HG03066 (cell line): ENCODE measurements at regions not wholly inside any gene's neighbourhood (a gene's known extent, or its start where the extent isn't known, plus 50 kb on each side); places are given as distances from the start of the nearest gene placed in this dataset.

ENCODE experiments used
- ATAC-seq: cut with Tn5 transposase; IDR thresholded peaks from one replicate; pipeline ENCODE4 v1.9.1; 2021; ENCODE audit warnings: low read depth; ENCODE audit not compliant: unreplicated experiment

DNA sequence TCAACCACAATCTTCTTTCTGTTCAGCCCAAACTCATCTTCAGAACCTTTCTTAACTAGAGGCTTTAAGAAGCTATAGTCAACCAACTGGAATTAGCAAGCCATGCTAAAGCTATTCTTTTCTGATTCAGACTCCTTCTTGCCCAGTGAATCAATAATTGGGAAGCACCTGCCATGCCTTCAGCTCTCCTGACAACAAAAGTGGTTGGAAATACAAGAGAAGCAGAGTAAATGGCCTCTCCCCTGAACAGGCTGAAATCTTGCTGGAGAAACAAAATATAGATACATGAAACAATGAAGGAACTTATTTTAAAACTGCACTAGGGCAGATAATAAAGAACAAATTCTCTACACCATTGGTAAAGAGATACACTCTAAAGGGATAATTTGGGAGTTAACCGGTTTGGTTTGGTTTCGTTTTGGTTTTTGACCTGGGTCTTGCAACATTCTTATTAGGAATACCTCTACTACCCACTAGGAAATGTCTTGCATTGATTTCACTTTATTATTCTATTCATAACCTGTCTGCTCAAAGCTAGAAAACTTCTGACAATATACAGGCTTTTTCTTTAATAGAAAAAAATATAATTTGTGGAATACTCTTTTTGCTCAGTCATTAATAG is 173.6 kb upstream of the DYNLRB2 start:
- ATAC-seq: no peak

DNA sequence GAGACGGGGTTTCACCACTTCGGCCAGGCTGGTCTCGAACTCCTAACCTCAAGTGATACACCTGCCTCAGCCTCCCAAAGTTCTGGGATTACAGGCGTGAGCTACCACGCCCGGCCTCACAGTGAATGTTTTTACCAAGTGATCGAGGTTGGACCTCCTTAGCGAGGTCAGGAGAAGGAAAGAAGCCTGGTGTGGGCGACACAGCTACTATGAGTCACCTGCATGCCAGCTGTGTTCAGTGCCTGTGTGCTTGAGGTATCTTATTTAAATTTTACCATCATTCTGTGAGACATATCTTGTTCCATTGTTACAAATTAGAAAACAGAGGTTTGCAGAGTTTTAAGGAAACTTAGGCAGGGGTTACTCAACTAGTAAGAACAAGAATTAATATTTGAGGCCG is 174.8 kb upstream of the DYNLRB2 start:
- no peak for ATAC-seq

DNA sequence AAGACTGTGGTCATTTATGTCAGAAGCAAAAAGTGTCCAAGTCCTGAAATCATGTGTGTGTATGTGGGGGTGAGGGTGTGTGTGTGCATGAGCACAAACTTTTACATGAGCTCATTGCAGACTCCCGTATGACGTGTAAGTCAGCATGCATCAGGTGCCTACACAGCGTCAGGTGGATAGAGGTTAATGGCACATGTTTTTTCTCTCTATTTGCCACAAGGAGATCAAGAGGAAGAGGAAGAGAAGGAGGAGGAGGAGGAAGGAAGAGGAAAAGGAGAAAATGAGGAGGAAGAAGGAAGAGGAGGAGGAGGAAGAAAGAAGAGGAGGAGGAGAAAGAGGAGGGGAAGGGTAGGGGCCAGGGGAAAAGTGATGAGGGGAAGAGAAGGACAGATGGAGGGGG is 178.0 kb upstream of the DYNLRB2 start:
- ATAC-seq: no peak

DNA sequence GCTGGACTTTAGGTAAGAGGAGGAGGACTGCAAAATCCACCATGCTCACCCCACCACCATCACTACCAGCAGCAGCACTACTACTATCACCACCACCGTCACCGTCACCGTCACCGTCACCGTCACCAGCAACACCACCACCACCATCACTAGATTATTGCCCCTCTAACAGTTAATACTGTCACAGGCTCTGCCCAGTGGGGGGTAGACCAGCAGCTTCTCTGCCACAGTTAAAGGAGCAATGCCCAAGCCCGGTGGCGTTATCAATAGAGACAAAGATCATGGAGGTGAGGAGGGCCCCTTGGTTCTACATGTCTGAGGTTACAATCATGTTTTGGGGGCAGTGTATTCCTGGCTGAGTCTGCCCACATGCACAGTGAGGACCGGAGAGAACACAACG is 184.4 kb upstream of the DYNLRB2 start:
- ATAC-seq: no peak

DNA sequence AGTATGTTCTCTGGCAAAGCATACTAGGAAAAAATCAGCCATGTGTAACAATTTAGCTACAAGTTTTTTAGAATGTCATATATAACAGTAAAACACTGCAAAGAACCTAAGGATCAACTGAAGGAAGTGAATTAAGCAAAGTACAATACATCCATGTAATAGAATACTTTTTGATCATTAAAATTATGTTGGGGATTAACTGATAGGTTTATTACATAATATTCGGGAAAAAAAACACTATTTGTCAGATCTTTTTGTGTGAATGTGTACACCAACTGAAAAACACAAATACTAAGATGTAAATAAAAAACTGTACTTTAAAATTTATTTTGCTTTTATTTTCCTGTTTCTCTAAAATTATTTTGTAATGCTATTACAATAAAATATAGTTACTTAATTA is 185.5 kb upstream of the DYNLRB2 start:
- ATAC-seq: no peak

DNA sequence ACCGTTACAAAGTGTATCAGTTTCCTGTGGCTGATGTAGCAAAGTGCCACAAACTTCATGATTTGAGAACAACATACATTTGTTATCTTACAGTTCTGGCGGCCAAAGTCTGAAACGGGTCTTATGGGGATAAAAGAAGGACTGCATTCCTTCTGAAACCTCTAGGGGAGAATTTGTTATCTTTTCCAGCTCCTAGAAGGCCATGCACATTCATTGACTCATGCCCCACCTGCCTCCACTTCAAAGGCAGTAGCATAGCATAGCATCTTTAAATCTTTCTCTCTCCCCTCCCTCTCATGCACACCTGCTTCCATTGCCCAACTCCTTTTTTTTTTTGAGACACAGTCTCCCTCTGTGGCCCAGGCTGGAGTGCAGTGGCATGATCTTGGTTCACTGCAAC is 190.7 kb upstream of the DYNLRB2 start:
- ATAC-seq: no peak

DNA sequence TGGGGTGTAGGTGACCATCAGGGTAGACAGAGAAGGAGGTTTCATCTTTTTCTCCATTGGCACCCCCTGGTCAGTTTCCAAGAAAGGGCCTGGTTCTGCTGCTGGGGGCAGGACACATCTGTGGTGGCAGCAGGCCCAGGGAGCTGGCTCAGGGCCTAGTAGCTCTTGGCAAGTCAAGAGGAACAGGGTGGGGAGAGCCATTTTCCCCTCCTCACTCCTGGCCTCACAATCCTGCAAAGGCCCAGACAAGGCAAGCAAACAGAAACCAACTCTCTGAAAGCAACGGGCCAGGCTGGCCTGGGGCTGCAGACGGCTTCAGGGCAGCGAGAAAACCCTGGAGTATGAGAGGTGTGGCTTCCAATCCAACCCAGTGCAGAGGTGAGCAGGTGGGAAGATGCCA is 192.9 kb upstream of the DYNLRB2 start:
- no peak for ATAC-seq

DNA sequence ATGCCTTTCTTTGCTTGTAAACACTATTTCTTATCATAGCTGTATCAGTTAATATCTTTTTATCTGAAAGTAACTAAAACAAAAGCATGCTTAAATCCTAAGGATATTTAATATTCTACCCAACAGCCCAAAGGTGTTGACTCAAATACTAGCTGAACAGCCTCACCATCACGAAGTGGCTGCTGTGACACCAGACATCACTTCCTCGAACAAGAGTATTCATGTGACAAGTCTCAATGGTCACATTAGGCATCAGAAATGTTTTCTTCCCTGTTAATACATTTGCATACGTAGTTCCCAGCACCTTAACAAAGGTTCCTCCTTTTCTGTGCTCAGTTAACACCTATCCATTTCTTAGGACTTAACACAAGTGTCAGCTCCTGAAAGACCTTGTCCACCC is 193.8 kb upstream of the DYNLRB2 start:
- no peak for ATAC-seq

DNA sequence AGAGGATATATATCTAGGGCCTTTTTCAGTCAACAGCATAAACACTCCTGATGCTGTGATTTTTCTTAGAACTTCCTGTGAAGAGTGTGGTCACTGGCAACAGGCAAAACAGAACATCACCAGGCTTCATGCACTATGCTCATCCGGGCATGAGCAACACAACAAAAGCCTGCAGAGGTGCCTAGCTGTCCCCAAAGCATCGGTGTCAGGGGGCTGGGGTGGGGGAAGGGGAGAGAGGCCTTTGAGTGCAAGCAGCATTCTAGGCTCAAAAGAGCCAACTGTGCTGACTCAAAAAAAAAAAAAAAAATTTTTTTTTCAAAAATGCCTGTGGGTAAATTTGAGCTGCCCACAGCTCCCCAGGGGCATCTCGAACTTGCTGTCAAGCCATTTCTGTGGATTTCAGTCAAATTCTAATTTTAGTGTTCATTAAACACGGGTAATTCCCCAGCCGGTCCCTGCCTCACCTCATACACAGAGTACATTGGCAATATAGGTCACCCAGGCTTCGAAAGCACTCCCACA is 194.6 kb upstream of the DYNLRB2 start:
- no peak for ATAC-seq

DNA sequence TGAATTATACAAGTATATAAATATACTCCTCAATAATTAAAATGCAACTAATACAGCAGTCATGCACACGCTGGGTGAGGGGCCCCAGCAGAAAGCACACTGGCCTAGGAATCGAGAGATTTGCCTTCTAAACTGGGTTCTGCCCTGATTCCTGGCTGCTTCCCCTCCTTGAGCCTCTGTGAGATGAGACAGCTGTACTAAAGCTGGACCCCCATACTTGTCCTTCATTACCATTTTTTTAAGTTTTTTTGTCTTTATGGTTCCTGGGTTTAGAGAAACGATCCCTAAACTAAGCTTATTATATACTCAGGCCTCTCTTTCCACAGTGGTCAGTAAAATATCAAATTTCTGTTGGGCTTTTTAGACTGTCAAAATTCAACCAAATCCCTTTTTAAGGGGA is 195.1 kb upstream of the DYNLRB2 start:
- no peak for ATAC-seq

DNA sequence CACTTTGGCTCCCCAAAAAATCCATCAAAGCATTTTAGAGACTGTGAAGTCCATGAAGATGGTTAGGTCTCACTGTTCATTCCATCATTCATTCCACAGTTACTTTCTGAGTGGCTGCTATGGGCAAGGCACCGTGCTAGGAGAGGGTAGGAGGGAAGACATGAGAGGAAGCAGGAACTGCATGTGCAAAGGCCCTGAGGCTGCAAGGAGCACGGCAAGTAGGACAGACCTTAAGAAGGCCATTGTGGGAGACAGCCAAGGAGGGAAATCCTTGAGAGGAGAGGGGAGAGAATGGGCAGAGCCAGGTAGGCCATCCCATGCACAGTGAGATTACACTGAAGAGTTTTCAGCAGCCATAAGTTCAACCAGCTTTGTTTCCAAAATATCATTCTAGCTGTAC is 196.2 kb upstream of the DYNLRB2 start:
- no peak for ATAC-seq

DNA sequence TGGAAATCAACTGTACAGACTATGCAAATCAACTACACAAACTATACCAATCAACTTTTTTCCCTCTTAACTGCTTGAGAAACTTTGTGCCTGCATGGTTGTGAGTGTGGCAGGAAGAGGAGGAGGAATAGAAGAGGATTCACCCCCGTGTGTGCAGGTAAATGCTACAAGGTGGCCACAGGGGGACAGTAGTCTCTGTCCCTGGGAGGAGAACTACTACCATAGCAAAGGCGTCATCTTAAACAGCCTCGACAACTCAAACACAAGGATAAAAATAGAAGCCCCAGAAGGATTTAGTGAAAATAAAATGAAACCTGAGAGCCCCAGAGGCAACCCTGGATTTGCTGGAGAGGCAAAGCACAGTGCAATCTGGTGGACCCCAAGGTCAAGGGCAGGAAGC is 199.5 kb upstream of the DYNLRB2 start:
- no peak for ATAC-seq

DNA sequence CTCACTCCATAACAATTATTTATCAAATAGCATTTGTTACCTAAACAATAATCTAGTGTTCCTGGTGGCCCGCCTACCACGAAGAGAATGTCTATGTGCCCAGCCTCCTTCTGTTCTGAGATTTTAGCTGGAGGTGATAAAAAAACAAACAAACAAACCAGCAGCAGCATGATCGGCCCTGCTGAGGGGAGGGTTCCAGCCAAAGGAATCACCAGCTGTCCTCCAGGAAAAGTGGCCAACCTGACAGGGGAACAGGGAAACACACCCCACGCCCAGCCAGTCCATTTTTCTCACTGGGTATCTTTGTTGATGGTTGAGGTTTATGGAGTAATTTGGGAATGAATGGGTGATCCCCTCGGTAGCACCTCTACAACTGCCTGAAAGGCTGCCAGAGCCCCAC is 203.0 kb upstream of the DYNLRB2 start:
- no peak for ATAC-seq

DNA sequence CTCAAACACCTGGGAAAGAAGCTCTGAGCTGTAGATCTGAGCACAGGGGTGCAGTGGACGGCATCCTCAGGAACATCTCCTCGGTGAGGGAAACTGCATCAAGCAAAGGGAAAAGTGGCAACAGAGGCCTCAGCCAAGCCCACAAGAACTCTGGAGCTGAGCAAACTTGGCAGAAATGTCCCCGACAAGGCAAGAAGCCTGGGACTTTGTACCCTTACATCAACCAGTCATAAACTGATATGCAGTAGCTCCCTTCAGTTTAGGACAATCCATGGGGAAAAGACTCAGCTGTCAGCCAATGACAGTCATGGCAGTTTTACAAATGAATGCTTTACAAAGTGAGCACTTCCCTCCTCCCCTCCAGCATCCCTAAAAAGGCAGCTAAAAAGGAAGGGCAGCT is 210.0 kb upstream of the DYNLRB2 start:
- no peak for ATAC-seq

DNA sequence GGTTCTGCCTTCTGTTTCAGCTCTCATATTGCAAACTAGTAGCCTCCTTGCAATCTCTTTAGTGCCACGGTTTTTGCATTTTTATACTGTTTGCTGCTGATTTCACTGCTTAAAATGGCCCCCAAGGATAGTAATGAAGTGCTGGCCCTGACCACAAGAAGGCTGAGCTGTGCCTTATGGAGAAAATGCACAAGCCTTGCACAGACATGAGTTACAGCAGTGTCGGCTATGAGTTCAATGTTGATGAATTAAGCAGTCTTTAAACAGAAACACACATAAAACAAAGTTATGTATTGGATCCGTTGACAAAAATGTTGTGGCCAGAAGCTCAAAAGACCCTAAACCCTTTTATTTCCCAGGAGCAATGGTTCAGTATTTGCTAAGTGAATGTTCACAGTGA is 210.6 kb upstream of the DYNLRB2 start:
- no peak for ATAC-seq

DNA sequence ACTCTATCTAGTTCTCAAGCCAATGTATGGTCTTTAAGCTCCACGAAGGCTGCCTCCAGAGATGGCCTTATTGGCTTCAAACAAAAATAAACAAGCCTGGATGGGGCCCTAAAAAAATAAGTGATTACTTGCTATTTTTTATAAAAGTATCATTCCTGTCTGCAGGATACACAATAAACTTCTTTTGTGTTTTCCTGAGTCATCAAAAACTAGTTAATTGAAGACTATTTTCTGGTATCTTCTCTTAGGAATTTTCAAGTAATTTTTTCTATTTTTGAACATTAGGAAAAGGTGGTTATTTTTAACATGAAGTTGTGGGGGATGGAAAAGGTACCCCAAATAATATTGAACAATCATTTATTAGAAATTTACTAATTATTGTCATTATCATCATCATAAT is 213.1 kb upstream of the DYNLRB2 start:
- no peak for ATAC-seq

DNA sequence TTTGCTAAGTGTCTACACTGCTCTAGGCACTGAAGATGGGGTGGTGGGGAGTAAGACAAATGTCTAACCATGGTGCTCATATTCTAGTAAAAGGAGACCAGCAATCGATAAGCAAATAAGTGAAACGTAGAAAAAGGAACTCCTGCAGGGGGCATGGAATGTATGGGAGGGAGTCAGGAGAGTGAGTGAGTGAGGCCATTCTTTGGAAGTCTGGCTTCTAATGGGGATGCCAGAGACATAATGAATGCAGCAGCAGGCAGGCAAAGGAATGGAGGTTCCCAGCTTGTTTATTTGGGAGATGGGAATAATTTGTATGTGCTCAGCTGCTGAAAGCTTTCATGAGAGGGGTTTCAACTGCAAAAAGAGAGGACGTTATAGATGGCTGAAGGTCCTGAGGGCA is 216.4 kb upstream of the DYNLRB2 start:
- ATAC-seq: no peak

DNA sequence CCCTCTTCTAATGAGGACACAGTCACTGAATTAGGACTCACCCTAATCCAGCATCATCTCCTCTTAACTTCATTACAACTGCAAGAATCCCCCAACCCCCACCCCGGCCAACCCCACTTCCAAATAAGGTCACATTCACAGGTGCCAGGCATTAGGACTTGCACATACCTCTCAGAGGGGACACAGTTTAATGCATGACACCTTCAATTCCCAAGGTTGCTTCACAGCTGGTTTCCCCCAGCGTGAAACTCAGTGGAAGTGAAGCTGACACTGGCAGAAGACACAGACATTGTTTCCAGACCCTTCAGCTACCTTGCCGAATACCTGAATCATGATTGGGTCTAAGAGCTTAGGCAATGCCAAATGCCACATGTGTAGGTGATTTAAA is 217.0 kb upstream of the DYNLRB2 start:
- ATAC-seq: no peak

DNA sequence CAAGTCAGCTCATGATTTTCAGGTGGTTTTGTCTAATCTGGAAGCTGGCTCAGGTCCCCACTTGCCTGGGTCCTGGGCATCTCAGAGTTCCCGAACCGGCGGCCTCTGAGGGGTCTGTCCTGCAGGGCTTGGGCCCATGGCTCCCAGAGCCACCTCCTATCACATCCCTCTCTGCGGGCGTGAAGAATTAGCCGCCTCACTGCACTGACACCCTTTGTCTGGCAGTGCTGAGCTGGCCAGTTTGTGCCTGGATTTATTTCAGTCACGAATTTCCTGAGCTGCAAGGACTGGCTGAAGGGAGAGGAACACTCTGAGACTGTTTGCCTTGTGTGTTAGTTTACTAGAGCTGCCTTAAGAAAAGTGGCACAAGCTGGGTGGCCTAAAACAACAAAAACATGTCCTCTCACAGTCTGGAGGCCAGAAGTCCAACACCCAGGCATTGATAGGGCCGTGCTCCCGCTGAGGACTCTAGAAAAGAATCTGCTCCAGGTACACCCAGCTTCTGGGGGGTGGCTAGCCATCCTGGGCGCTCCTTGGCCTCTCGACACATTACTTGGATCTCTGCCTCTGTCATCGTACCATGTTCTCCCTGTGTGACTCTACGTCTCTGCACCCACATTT is 217.5 kb upstream of the DYNLRB2 start:
- ATAC-seq: no peak

DNA sequence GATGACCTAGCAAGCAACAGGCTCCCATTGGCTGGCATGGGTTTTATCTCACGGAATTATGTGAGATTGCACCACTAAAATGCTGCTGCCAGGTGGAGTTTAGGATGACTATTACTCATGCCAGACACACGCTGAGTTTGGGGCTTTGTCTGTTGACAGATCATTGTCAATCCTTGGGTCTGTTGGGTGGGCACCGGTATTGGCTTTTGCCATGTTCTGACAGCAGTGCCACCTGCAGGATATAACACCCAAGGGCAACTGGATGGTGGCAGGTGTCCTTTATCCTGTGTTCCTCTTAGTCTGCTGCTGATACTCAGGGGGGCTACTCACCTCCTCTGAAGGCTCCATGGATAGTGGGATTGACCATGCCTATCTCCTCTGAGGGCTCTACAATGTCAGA is 221.6 kb upstream of the DYNLRB2 start:
- ATAC-seq: no peak

DNA sequence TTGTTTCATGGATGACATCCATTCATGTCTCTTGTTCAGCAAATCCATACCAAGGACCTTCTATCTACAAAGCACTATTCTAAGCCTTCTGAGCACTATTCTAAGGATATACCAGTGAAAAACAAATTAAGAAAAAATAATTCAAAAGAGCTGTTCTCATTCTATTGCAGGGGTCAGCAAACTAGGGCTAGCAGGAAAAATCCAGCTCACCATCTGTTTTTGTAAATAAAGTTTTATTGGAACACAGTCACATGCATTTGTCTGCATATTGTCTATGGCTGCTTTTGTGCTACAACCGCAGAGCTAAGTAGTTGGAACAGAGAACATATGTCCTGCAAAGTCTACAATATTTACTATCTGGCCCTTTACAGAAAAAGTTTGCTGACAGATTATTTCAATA is 222.7 kb upstream of the DYNLRB2 start:
- no peak for ATAC-seq

DNA sequence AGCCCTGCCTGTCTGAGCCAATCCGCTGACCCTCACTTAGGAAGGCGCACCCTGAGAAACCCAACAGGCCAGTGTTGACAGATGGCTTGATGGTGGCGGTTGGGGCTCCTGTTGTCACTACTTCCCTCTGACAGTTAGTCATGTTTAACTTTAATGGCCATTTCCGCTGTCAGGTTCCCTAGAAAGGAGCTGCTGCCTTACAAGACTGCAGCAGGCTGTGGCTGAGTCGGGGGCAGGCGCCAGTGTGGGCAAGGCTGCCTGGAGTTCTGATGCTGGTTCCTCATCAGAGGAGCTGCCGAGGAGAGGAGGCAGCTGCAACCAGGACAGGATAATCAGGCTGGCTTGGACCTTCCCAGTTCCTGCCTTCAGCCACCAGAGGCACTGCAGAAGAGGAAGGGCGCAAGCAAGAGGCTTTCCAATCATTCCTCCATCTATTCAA is 223.2 kb upstream of the DYNLRB2 start:
- ATAC-seq: no peak

DNA sequence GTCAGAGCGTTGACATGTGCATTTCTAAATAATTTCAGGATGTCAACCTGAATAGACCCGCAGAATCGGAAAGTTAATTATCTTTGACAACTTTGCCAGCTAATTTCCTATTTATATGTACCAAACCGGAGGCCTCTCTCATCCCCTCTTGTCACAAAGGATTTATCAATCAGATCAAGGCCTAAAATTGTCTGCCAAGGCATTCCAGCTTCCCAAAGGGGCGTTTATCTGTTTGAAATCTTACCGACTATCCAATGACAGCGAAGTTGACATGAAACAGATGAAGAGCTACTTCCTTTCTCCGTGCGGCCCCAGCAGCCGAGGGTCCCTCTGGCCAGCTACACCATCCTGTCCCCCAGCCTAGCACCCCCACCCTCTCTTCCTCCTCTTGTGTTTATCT is 223.7 kb upstream of the DYNLRB2 start:
- ATAC-seq: no peak
